H9 (cell line): ENCODE measurements at regions not wholly inside any gene's neighbourhood (a gene's known extent, or its start where the extent isn't known, plus 50 kb on each side); places are given as distances from the start of the nearest gene placed in this dataset.

Experiments used
- DNase-seq: peaks from one replicate; pipeline ENCODE4 v3.0.0-alpha.2; 2017
- H2AFZ ChIP-seq: one replicate; pipeline ENCODE4 v1.6.1; 2013; ENCODE audit warnings: mild to moderate bottlenecking, low read length, control low read depth, moderate library complexity
- H2AK5ac ChIP-seq: 2 replicates; pipeline ENCODE4 v1.6.1; 2013; ENCODE audit warnings: low read length, control low read depth, mixed read lengths; ENCODE audit not compliant: insufficient read length
- H2BK120ac ChIP-seq: one replicate; pipeline ENCODE4 v1.6.1; 2013; ENCODE audit warnings: low read depth, mild to moderate bottlenecking, low read length, control low read depth, inconsistent platforms; ENCODE audit not compliant: poor library complexity, severe bottlenecking
- H2BK12ac ChIP-seq: 2 replicates; pipeline ENCODE4 v1.6.1; 2013; ENCODE audit warnings: low read length, control low read depth, mixed read lengths, low read depth; ENCODE audit not compliant: insufficient read length
- H2BK15ac ChIP-seq: 2 replicates; pipeline ENCODE4 v1.6.1; 2013; ENCODE audit warnings: low read depth, low read length, control low read depth
- H2BK20ac ChIP-seq: one replicate; pipeline ENCODE4 v1.6.1; 2013; ENCODE audit warnings: low read depth, mild to moderate bottlenecking, low read length, control low read depth, inconsistent platforms; ENCODE audit not compliant: poor library complexity, severe bottlenecking
- H2BK5ac ChIP-seq: 2 replicates; pipeline ENCODE4 v1.6.1; 2013; ENCODE audit warnings: low read length, control low read depth, mixed read lengths; ENCODE audit not compliant: insufficient read length
- H3K14ac ChIP-seq: 2 replicates; pipeline ENCODE4 v1.6.1; 2013; ENCODE audit warnings: low read length, control low read depth; ENCODE audit not compliant: insufficient read depth
- H3K18ac ChIP-seq: 2 replicates; pipeline ENCODE4 v1.6.1; 2013; ENCODE audit warnings: low read depth, mild to moderate bottlenecking, mixed read lengths, low read length, control low read depth; ENCODE audit not compliant: insufficient read length
- H3K23ac ChIP-seq: 2 replicates; pipeline ENCODE4 v1.6.1; 2013; ENCODE audit warnings: low read length, control low read depth, mixed read lengths, low read depth; ENCODE audit not compliant: insufficient read length
- H3K23me2 ChIP-seq: 2 replicates; pipeline ENCODE4 v1.6.1; 2013; ENCODE audit warnings: low read depth, mild to moderate bottlenecking, mixed read lengths, low read length, control low read depth; ENCODE audit not compliant: insufficient read length, poor library complexity, severe bottlenecking
- H3K27ac ChIP-seq: 2 replicates; pipeline ENCODE4 v1.5.1; 2013; ENCODE audit warnings: low read length, control low read depth, mixed read lengths, low read depth; ENCODE audit not compliant: insufficient read length
- H3K27me3 ChIP-seq: 2 replicates; pipeline ENCODE4 v1.6.1; 2013; ENCODE audit warnings: low read length, control low read depth, inconsistent platforms; ENCODE audit not compliant: insufficient read depth
- H3K4ac ChIP-seq: 2 replicates; pipeline ENCODE4 v1.6.1; 2013; ENCODE audit warnings: low read depth, mild to moderate bottlenecking, control low read depth, inconsistent platforms, low read length, moderate library complexity
- H3K4me1 ChIP-seq: 2 replicates; pipeline ENCODE4 v1.6.1; 2013; ENCODE audit warnings: low read length, control low read depth, inconsistent platforms; ENCODE audit not compliant: insufficient read depth
- H3K4me2 ChIP-seq: 2 replicates; pipeline ENCODE4 v1.6.1; 2013; ENCODE audit warnings: low read length, control low read depth, mixed read lengths; ENCODE audit not compliant: insufficient read length, insufficient read depth
- H3K56ac ChIP-seq: 2 replicates; pipeline ENCODE4 v1.6.1; 2013; ENCODE audit warnings: low read depth, mild to moderate bottlenecking, mixed read lengths, low read length, control low read depth; ENCODE audit not compliant: insufficient read length
- H3K79me1 ChIP-seq: 2 replicates; pipeline ENCODE4 v1.6.1; 2013; ENCODE audit warnings: low read depth, mild to moderate bottlenecking, moderate library complexity, low read length, control low read depth, inconsistent platforms; ENCODE audit not compliant: insufficient read depth, poor library complexity, severe bottlenecking
- H3K79me2 ChIP-seq: 2 replicates; pipeline ENCODE4 v1.6.1; 2013; ENCODE audit warnings: low read length, control low read depth, inconsistent platforms; ENCODE audit not compliant: insufficient read depth
- H3K9ac ChIP-seq: 2 replicates; pipeline ENCODE4 v1.6.1; 2013; ENCODE audit warnings: low read length, control low read depth, mixed read lengths; ENCODE audit not compliant: insufficient read length; ENCODE audit errors: extremely low read depth
- H3K9me3 ChIP-seq: one replicate; pipeline ENCODE4 v1.6.1; 2013; ENCODE audit warnings: low read depth, low read length, inconsistent platforms; ENCODE audit not compliant: control insufficient read depth
- H3T11ph ChIP-seq: one replicate; pipeline ENCODE4 v1.6.1; 2013; ENCODE audit warnings: mild to moderate bottlenecking, low read length, control low read depth, inconsistent platforms
- H4K20me1 ChIP-seq: one replicate; pipeline ENCODE4 v1.6.1; 2013; ENCODE audit not compliant: control insufficient read depth, insufficient read length, insufficient read depth
- H4K5ac ChIP-seq: 2 replicates; pipeline ENCODE4 v1.6.1; 2013; ENCODE audit warnings: low read depth, mild to moderate bottlenecking, mixed read lengths, low read length, control low read depth; ENCODE audit not compliant: insufficient read length
- H4K8ac ChIP-seq: replicated peaks from 2 replicates; pipeline ENCODE4 v1.6.1; 2013; ENCODE audit warnings: low read length, control low read depth, mixed read lengths, low read depth; ENCODE audit not compliant: insufficient read length
- H4K91ac ChIP-seq: 2 replicates; pipeline ENCODE4 v1.6.1; 2013; ENCODE audit warnings: low read depth, mild to moderate bottlenecking, moderate library complexity, mixed read lengths, low read length, control low read depth; ENCODE audit not compliant: insufficient read length
- H3K27ac Mint-ChIP-seq, 3 experiments: 2 replicates in 2 of 3; 3 replicates in 1 of 3; pipeline ENCODE4 v1.8.0; 2020 to 2021; ENCODE audit warnings: mixed read lengths in 3 of 3, mild to moderate bottlenecking in 1 of 3, moderate library complexity in 1 of 3
- H3K27me3 Mint-ChIP-seq: 2 replicates; pipeline ENCODE4 v1.8.0; 2021; ENCODE audit warnings: low read depth, mild to moderate bottlenecking, moderate library complexity, mixed read lengths
- H3K36me3 Mint-ChIP-seq, 3 experiments: 2 replicates in 2 of 3; 3 replicates in 1 of 3; pipeline ENCODE4 v1.8.0; 2020 to 2021; ENCODE audit warnings: low read depth in 3 of 3, mixed read lengths in 3 of 3; ENCODE audit not compliant: insufficient read depth in 1 of 3
- H3K4me1 Mint-ChIP-seq, 2 experiments: 2 replicates each; pipeline ENCODE4 v1.8.0; 2020; ENCODE audit warnings: mixed read lengths in 2 of 2
- H3K4me3 Mint-ChIP-seq, 2 experiments: 2 replicates in 1 of 2; 3 replicates in 1 of 2; pipeline ENCODE4 v1.8.0; 2020 to 2021; ENCODE audit warnings: mild to moderate bottlenecking in 2 of 2, mixed read lengths in 2 of 2, moderate library complexity in 1 of 2
- H3K9me3 Mint-ChIP-seq, 2 experiments: 2 replicates in 1 of 2; 3 replicates in 1 of 2; pipeline ENCODE4 v1.8.0; 2020; ENCODE audit warnings: mild to moderate bottlenecking in 2 of 2, mixed read lengths in 2 of 2, moderate library complexity in 1 of 2
- WGBS: extraction: QIAGEN DNeasy Blood & Tissue Kit; methylation state at CpG from one replicate; pipeline ENCODE4 v1.1.7; 2013; ENCODE audit warnings: missing lambda C conversion rate, low lambda C conversion rate, mixed read lengths; ENCODE audit not compliant: insufficient read length; ENCODE audit errors: extremely low coverage; 5-methylcytosine and 5-hydroxymethylcytosine counted together
- TF ChIP-seq, protein P1 (sequence below): fragments of 200-600 bp; sonication (generic); conservative IDR thresholded peaks from 3 replicates; pipeline ENCODE4 v1.8.0; 2021; ENCODE audit warnings: antibody characterized with exemption, mild to moderate bottlenecking

DNA sequence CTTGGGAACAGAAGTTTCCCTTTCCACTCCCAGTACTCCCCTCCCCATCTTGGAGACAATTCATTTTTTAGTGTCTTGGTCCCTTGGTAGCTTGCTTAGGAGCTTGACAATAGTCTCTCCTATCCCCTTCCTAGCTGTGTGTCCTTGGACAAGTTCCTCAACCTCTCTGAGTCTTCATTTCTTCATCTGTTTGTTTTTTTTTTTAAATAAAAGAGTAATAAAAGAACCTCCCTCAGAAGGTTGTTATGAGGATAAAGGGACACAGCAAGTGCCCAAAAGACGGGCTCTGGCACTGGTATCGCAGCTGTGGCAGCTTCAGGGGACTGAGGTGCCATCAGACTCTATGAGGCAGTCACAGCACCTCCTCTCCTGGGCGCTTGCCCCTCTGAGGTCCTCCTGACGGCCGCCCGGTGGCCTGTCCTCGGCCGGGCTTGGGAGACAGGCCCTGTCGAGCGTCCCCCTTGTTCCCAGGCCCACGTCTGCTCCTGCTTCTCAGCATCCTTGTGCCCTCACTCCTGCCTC is 689.2 kb downstream of the MATN1 start:
- Histone ChIP-seq H3K23me2 (no peaks in the 10 kb centered on the region), H3K79me2 (no peaks in the 10 kb centered on the region), H3K4ac (no peak overlapping the region), H2AFZ (no peak overlapping the region), H4K5ac (no peak overlapping the region), H2BK120ac (no peak overlapping the region), H3K4me1 (no peaks in the 10 kb centered on the region), H3K79me1 (no peaks in the 10 kb centered on the region), H4K20me1 (no peaks in the 10 kb centered on the region), H3K9ac (no peak overlapping the region), H3K18ac (no peak overlapping the region), H3K9me3 (peaks cover 7% of the 10 kb centered on the region), H2BK15ac (no peak overlapping the region), H4K8ac (no peak overlapping the region), H3K27ac (no peak overlapping the region), H4K91ac (no peak overlapping the region), H2BK12ac (no peak overlapping the region), H3K27me3 (no peaks in the 10 kb centered on the region), H2BK20ac (no peak overlapping the region), H2BK5ac (no peak overlapping the region), H3T11ph (no peak overlapping the region), H3K56ac (no peak overlapping the region), H3K14ac (no peak overlapping the region), H3K4me2 (no peak overlapping the region), H2AK5ac (no peak overlapping the region), H3K23ac (no peak overlapping the region)
- no CpG with 5 or more reads among the region's 11 CpGs for WGBS
- Mint-ChIP-seq H3K27me3 (peaks cover 1% of the 10 kb centered on the region; the same call in 1 of the 2 replicates), H3K36me3 (peaks cover 4 to 10% (median 8%) of the 10 kb centered on the region in 3 experiments; a peak in 6 of 7 replicates), H3K4me3 (no peak overlapping the region), H3K27ac (no peak overlapping the region), H3K9me3 (peaks cover 10 to 13% of the 10 kb centered on the region in 2 experiments), H3K4me1 (peaks cover 4 to 6% of the 10 kb centered on the region in 2 experiments; a peak in 2 of 4 replicates)
- no peak for DNase-seq
- TF ChIP-seq, protein P1, sequence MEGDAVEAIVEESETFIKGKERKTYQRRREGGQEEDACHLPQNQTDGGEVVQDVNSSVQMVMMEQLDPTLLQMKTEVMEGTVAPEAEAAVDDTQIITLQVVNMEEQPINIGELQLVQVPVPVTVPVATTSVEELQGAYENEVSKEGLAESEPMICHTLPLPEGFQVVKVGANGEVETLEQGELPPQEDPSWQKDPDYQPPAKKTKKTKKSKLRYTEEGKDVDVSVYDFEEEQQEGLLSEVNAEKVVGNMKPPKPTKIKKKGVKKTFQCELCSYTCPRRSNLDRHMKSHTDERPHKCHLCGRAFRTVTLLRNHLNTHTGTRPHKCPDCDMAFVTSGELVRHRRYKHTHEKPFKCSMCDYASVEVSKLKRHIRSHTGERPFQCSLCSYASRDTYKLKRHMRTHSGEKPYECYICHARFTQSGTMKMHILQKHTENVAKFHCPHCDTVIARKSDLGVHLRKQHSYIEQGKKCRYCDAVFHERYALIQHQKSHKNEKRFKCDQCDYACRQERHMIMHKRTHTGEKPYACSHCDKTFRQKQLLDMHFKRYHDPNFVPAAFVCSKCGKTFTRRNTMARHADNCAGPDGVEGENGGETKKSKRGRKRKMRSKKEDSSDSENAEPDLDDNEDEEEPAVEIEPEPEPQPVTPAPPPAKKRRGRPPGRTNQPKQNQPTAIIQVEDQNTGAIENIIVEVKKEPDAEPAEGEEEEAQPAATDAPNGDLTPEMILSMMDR: no peak
